NCI-H2196 treated with DMSO at 0.1 percent for 48 hours (cell line): ENCODE measurements at regions not wholly inside any gene's neighbourhood (a gene's known extent, or its start where the extent isn't known, plus 50 kb on each side); places are given as distances from the start of the nearest gene placed in this dataset.
"Not testable (repeated sequence)": the region's sequence is repeated elsewhere in the genome, so short reads cannot be mapped to it uniquely, and the experiment has no call there.

Source experiments
- DNase-seq: peaks from one replicate; lab custom pipeline; 2025; ENCODE audit not compliant: unreplicated experiment; lab: John Stamatoyannopoulos, UW

GRCh38 chr13:75968103-75968838 is 332.1 kb downstream of the LMO7 start:
- no peak for DNase-seq

DNA sequence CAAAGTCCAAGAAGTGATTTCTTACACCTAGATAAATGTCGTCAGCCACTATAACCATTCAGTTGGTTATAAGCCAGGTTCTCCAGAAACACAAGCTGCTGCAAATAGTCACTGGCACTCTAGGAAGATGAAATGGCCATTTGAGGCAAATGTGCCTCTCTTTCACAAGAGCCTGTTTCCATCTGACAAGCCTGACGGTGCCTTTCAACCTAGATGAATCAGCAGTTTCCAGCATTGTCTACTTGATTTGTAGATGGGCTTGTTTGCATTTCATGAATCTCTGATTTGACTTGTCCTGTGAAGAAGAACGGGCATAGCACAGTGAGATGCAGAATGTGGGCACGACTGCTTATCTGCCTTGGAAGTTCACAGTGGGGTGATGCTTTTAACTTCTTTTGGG is 327.2 kb downstream of the LMO7 start:
- no peak for DNase-seq

- DNase-seq: no peak
Observed at GRCh38 chr13:75961911-75962310, 325.8 kb downstream of the LMO7 start.

DNA sequence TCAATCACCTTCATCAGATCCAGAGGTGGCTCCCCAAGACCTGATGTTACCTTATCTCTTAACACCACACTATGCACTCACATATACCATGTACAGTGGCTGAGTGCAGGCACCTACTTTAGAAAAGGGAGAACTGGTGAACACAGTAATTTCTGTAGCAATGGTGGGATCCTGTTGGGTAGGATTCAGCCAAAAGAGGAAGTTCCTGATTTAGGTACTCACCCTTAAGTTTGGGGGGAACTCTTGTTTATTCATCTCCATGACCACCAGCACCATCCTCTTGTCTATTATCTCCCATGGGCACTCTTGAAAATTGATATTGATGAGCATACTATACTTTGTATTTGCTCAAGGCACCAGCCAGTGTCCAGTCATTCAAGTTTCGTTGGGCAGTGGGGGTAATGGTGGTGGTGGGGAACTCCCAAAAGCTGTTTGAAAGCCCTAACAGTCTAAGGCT is 324.4 kb downstream of the LMO7 start:
- no peak for DNase-seq

DNA sequence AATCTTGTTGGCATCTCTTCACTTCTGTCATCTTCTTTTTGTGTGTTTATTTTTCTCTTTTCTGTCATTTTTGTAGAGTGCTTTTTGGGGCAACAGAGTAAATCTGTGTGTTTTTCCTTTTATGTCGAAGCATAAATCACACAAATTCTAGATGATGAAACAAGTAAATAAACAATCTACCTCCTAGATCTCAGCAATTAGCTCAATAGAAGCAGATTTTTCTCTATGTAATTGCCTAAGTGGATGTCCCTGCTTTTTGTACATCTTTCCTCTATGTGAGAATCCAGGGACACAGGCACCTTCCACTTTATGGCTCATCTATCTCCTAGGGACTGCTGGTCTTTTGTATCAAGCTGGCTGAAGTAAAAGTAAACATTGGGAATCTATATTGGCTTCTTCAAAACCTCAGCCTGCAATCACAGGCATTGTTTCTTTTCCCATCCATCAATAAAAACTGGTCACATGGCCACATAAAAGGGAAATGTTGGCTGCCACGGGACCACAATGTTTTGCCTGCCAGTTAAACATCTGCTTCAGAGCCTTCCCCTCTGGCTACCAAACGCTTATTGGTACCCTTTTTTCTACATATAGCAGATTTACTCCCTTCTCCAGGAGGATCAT is 323.8 kb downstream of the LMO7 start:
- no peak for DNase-seq

DNA sequence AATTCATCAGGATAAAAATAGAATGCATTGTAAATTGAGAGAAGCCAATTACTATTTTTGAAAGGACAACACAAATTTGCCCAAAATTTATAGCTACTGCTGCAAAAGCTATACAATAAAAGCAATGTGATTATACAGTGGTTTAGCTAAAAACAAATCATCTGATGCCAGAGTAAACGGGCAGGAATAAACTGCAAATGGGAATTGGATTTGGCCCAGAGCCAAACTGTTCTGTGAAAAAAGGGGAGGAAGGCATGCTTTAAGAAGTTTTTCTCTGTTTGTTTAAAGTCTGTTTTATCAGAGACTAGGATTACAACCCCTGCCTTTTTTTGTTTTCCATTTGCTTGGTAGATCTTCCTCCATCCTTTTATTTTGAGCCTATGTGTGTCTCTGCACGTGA is 317.5 kb downstream of the LMO7 start:
- DNase-seq: not testable (repeated sequence)

GRCh38 chr13:75947448-75947847 is 311.3 kb downstream of the LMO7 start:
- DNase-seq: no peak

DNA sequence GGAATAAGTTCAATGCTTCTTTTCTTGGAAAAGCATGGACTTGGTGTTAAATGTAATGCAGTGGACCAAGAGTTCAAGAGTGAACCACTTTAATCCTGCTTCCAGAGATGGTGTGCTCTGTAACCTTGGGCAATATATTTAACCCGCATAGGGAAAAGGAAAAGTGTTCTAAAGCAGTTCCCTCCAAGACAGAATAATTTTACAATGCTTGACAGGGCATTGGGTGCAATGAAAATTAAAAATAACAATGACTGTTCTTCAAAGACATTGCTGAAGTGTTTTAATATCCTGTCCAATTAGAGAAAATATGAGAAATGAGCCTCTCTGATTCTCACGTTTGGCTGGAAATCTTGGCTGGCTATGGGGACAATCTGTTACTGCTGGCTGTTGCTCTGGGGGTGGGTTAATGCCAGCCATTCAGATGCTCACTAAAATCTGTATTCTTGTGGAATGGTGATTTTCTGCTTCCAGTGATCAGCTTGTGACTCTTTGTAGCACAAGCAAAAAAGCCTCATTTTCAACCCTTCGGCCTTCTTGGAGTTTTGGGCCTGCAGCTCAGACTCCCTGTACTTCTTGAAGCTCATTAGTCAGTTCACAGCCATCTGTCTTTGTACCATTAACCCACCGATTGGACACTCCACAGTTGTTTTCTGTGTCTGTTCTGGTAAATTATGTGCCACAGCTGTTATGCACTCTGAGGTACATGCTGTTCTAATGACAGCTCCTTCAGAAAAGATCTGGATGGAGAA is 310.6 kb downstream of the LMO7 start:
- DNase-seq: no peak

DNA sequence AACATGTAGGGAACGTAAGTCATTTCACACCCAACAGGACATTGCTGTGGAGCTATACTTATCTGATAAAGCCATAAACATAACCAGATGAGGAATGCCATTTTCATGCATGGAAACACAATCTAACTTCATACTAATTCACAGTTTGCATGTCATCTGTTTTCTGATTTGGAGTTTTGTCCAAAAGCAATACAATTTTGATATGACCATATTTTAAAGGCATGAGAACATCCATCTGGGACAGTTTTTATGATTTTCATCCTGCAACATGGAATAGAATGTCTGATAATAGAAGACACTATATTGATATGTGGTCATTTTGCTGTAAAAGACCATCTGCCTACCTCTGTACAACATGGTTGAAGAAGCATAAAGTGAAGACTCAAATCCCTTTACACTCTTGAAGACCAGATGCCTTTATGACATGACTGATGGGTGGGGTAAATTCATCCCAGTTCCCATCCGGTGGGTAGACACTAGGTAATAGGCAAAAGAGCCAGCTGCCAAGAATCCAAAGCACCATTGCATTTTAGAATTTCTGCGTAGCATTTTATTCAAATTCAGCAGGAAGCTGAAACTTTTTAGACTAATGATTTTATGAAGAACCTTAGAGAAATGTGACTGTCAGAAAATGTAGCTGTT is 309.8 kb downstream of the LMO7 start:
- DNase-seq: no peak

DNA sequence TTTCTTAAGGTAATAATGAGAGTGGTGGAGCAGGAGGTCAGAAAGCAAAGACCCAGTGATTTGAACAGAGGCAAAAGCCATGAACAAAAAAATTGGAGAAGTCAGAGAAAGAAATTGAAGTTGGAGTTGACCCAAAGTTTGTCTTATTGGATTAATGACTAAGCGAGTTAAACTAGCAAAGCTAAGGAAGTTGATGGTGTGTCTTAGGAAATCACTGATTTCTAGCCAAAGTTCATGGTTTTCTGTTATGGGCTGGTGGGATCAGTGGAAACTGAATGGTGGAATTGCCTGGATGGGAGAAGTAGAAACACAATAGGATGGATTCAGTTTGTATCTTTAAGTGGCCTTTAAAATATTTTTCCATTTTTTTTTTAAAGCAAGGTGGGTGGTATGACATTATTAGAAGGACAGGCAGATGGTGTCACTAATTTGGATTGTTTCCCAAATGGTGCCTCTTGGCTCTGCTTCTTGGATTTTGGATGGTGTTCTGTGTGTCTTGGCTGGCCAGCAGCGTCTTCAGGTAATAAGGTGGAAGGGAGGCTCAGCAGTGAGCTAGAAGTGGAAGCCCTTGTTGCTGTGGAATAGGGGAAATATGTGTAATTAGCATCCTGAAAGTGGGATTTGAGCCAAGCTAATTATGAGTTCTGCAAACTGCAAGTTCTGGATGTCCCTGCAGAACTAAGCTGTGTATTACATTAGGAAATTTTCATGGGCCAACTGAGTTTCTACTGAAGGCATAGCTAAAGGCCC is 302.9 kb downstream of the LMO7 start:
- no peak for DNase-seq

DNA sequence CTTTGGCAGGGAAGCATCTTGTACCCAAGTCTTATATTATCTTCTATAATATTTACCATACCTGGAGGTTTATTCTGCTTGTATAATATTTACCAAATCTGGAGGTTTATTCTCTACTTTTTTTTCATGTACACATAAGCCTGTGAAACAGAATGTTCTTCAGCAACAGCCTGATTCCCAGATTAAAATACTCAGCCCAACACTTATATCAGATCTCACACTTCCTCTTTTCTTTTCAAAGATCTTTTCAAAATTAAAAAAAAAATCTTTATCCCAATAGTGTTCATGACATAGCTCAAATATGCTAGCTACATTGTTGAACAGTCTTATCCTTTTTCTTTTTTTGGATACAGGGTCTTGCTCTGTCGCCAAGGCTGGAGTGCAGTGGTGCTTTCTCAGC is 300.7 kb downstream of the LMO7 start:
- no peak for DNase-seq

DNA sequence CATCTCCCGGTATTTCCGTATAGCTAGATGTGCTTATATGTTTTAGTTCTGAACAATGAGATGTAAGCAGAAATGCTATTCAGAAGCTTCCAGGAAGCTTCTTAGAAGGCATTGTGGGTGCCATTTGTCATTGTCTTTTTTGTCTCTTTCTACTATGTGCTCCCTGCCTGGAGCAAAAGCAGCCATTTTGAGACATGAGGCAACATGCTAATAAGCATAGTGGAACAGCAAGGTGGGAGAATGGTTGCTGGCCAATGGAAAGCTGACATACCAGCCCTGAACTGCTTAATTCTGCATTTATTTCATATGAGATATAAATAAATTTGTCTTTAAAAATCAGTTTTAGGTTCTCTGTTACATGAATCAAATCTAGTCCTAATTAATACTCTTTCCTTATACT is 299.7 kb downstream of the LMO7 start:
- no peak for DNase-seq

- DNase-seq: no peak
Observed at GRCh38 chr13:75934889-75935288, 298.8 kb downstream of the LMO7 start.

- no peak for DNase-seq
Observed at GRCh38 chr13:75932636-75933035, 296.5 kb downstream of the LMO7 start.

DNA sequence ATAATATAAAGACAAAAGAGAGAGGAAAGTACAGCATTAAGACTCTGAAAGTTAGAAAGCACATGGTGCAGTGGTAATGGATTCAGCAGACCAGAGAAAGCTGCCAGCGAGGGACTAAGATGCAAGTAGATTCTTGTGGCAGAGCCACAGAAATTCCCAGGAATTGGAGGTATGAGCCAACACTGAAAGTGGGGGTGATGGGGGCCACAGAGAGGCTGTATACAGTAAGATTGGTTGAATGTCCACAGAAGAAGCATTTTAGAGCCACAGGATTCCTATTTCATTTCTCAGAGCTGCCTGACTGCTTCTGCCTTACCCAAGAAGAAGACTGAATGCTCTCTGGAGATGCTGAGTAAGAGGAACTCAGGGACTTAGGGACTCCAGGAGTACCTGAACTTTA is 295.0 kb downstream of the LMO7 start:
- DNase-seq: no peak

DNA sequence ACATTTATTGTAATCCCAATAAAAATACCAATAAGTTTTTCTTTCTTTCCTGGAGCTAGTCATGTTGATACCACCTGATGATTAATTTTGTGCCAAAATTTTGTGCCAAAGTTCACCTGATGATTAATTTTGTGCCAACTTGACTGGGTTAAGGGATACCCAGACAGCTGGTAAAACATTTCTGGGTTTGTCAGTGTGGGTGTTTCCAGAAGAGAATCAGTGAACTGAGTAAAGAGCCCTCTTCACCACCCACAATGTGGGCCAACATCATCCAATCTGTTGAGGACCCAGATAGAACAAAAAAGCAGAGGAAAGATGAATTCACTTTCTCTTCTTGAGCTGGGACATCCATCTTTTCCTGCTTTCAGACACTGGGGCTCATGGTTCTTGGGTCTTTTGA is 292.9 kb downstream of the LMO7 start:
- no peak for DNase-seq

DNA sequence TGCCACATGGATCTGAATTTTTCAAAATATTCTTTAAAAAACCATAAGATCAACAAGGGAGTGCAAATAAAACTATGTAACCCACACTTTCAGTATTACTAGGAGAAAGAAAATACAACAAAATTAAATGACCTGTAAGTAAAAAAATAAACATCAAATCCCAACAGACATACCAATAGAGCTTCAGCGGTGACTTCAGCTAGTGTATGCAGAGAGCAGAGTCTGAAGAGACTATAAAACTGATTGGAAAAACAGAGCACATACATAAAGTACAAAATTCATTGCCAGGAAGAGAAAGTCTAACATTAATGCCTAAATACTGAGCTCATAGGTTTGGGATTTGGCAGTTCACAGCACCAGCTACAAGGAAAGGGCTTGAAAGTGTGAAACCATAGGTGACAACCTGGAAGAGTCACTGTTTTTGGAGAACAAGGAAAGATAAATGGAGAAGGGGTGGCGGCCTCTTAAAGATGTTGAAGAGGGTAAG is 291.1 kb downstream of the LMO7 start:
- DNase-seq: no peak

GRCh38 chr13:75920536-75920935 is 284.4 kb downstream of the LMO7 start:
- no peak for DNase-seq

GRCh38 chr13:75919660-75920199 is 283.6 kb downstream of the LMO7 start:
- DNase-seq: no peak

DNA sequence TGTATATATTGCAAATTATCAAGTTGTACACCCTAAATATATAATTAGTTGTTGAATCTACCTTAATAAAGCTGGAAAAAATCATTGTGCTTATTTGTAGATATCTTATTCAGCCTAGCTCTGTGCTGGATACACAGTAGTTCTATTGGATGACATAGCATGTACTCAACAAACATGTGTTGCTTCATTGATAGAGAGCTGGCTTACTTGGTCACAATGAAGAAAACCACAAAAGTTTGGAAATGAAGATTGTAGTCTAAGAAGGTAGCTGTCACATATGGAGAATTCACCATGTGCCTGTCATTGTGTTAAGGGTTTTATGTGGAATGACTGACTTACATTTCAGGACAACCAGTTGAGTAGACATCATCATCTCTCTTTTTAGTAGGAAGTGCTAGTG is 278.9 kb downstream of the LMO7 start:
- no peak for DNase-seq

DNA sequence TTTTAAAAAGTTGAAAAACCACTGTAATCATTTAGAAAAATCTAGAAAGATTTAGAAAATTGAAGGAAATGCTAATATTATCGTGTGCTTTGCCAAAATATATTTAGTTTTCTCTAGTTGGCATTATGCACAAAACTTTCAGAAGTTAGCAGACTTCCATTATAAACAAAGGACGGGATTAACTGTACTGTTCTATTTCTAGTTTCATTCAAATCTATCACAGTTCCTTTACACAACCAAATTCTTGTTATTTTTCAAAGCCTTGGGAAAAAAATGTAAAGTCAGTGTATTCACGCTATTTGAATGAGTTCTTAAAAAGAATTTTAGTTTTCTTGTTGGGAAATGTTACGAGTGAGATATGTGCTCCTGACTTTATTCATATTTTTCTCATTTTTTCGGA is 277.8 kb downstream of the LMO7 start:
- DNase-seq: no peak
